Hepatocyte (in vitro differentiated cells): ENCODE measurements at regions not wholly inside any gene's neighbourhood (a gene's known extent, or its start where the extent isn't known, plus 50 kb on each side); places are given as distances from the start of the nearest gene placed in this dataset.

Experiments
- EZH2phosphoT487 ChIP-seq: fragments of 200-600 bp; sonication (generic); IDR thresholded peaks from one replicate; pipeline ENCODE4 v1.6.1; 2018; ENCODE audit warnings: antibody characterized with exemption, mild to moderate bottlenecking, low read depth, moderate library complexity; ENCODE audit not compliant: unreplicated experiment, severe bottlenecking
- TF ChIP-seq, protein P1 (sequence below): fragments of 200-600 bp; sonication (generic); IDR thresholded peaks from 2 replicates; pipeline ENCODE4 v1.5.1; 2016; ENCODE audit warnings: antibody characterized with exemption, mild to moderate bottlenecking; ENCODE audit not compliant: poor library complexity

DNA sequence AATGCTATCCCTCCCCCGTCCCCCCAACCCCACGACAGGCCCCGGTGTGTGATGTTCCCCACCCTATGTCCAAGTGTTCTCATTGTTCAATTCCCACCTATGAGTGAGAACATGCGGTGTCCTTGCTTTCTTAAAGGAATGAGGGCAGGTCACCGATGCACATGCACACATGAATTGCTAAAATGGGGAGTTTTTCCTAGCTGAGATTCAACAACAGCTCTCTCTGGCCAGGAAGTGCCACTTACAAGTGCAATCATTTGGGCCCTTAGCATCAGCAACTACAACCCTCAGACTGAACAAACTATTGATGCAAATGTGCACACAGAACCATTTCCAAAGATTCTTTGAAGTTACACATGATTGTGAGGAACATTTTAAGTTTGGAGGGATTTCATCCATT is 95.7 kb upstream of the IQCM start:
- TF ChIP-seq, protein P1, sequence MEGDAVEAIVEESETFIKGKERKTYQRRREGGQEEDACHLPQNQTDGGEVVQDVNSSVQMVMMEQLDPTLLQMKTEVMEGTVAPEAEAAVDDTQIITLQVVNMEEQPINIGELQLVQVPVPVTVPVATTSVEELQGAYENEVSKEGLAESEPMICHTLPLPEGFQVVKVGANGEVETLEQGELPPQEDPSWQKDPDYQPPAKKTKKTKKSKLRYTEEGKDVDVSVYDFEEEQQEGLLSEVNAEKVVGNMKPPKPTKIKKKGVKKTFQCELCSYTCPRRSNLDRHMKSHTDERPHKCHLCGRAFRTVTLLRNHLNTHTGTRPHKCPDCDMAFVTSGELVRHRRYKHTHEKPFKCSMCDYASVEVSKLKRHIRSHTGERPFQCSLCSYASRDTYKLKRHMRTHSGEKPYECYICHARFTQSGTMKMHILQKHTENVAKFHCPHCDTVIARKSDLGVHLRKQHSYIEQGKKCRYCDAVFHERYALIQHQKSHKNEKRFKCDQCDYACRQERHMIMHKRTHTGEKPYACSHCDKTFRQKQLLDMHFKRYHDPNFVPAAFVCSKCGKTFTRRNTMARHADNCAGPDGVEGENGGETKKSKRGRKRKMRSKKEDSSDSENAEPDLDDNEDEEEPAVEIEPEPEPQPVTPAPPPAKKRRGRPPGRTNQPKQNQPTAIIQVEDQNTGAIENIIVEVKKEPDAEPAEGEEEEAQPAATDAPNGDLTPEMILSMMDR = no peak
- TF ChIP-seq EZH2phosphoT487 = no peak
